H1 (cell line): ENCODE measurements at regions not wholly inside any gene's neighbourhood (a gene's known extent, or its start where the extent isn't known, plus 50 kb on each side); places are given as distances from the start of the nearest gene placed in this dataset.

Source experiments
- CTCF ChIA-PET: fragments of 300-600 bp; sonication (Branson Sonifier 250); formaldehyde crosslinking; loops from one replicate; lab custom pipeline; 2021; ENCODE audit not compliant: partially characterized antibody; lab: Charles Lee
- POLR2A ChIA-PET: fragments of 300-600 bp; sonication (Branson Sonifier 250); formaldehyde crosslinking; loops from one replicate; lab custom pipeline; 2021; ENCODE audit warnings: inconsistent platforms; ENCODE audit not compliant: partially characterized antibody; lab: Charles Lee
- DNase-seq, 2 experiments: peaks; one replicate each; pipeline versions ENCODE4 v3.0.0 to v3.0.0-alpha.2; 2010 to 2022; ENCODE audit warnings: low spot score in 2 of 2, low read depth in 1 of 2, mixed read lengths in 1 of 2
- FAIRE-seq: peaks from 2 replicates; lab custom pipeline; 2011; peaks lifted over from hg19 to GRCh38; lab: Jason Lieb, UNC
- H2AFZ ChIP-seq: 2 replicates; pipeline ENCODE4 v1.8.1; 2012; ENCODE audit warnings: low read length, inconsistent platforms
- H2AK5ac ChIP-seq: 2 replicates; pipeline ENCODE4 v1.6.1; 2013; ENCODE audit warnings: low read depth, low read length
- H2BK120ac ChIP-seq: replicated peaks from 2 replicates; pipeline ENCODE3; 2013; ENCODE audit warnings: low read depth, low read length, inconsistent platforms
- H2BK12ac ChIP-seq: 2 replicates; pipeline ENCODE4 v1.6.1; 2013; ENCODE audit warnings: low read depth, low read length
- H2BK15ac ChIP-seq: 2 replicates; pipeline ENCODE4 v1.6.1; 2013; ENCODE audit warnings: low read length
- H2BK20ac ChIP-seq: 2 replicates; pipeline ENCODE4 v1.6.1; 2013; ENCODE audit warnings: low read length
- H2BK5ac ChIP-seq: 2 replicates; pipeline ENCODE4 v1.6.1; 2013; ENCODE audit warnings: low read depth, low read length
- H3K14ac ChIP-seq: 2 replicates; pipeline ENCODE4 v1.6.1; 2013; ENCODE audit warnings: inconsistent platforms; ENCODE audit not compliant: insufficient read length
- H3K18ac ChIP-seq: 2 replicates; pipeline ENCODE4 v1.6.1; 2013; ENCODE audit warnings: low read length; ENCODE audit errors: extremely low read depth
- H3K23ac ChIP-seq: 2 replicates; pipeline ENCODE4 v1.6.1; 2013; ENCODE audit warnings: inconsistent platforms; ENCODE audit not compliant: insufficient read length
- H3K23me2 ChIP-seq: 2 replicates; pipeline ENCODE4 v1.6.1; 2013; ENCODE audit warnings: low read depth, low read length
- H3K27ac ChIP-seq: 2 replicates; pipeline ENCODE4 v1.6.1; 2011; ENCODE audit warnings: low read depth, low read length, inconsistent platforms
- H3K27me3 ChIP-seq, 4 experiments: replicated peaks in 1 of 4; 1 replicate in 1 of 4; 2 replicates in 3 of 4; pipeline versions ENCODE4 v1.6.1 to v1.8.1; 2011 to 2013; ENCODE audit warnings: low read length in 3 of 4, mild to moderate bottlenecking in 3 of 4, inconsistent platforms in 2 of 4, mixed read lengths in 2 of 4, moderate library complexity in 1 of 4; ENCODE audit not compliant: control insufficient read depth in 3 of 4, insufficient read depth in 3 of 4; ENCODE audit errors: extremely low read depth in 1 of 4
- H3K36me3 ChIP-seq, 4 experiments: 2 replicates each; pipeline versions ENCODE4 v1.6.1 to v1.8.1; 2011 to 2013; ENCODE audit warnings: mild to moderate bottlenecking in 4 of 4, low read length in 3 of 4, moderate library complexity in 2 of 4, control low read depth in 1 of 4, inconsistent platforms in 1 of 4; ENCODE audit not compliant: insufficient read depth in 4 of 4, control insufficient read depth in 2 of 4
- H3K4ac ChIP-seq: replicated peaks from 2 replicates; pipeline ENCODE3; 2013; ENCODE audit warnings: low read length, low read depth, mixed read lengths, inconsistent platforms; ENCODE audit not compliant: insufficient read length
- H3K4me1 ChIP-seq, 4 experiments: replicated peaks in 1 of 4; 1 replicate in 1 of 4; 2 replicates in 3 of 4; pipeline versions ENCODE4 v1.6.1 to v1.8.1; 2011 to 2013; ENCODE audit warnings: low read length in 3 of 4, inconsistent platforms in 2 of 4, mixed read lengths in 1 of 4; ENCODE audit not compliant: insufficient read depth in 4 of 4, control insufficient read depth in 3 of 4
- H3K4me2 ChIP-seq, 2 experiments: 2 replicates each; pipeline versions ENCODE4 v1.6.1 to v1.8.1; 2011 to 2013; ENCODE audit warnings: low read depth in 2 of 2, low read length in 2 of 2, control low read depth in 1 of 2, inconsistent platforms in 1 of 2, mild to moderate bottlenecking in 1 of 2; ENCODE audit not compliant: insufficient read depth in 1 of 2
- H3K4me3 ChIP-seq, 4 experiments: fragments of 200-600, 300-600 bp in 1 of 4; sonication (generic), shearing (Covaris generic), sonication (Bioruptor Twin) in 1 of 4; 2 replicates each; pipeline versions ENCODE4 v1.5.1 to v1.8.1; 2011 to 2016; ENCODE audit warnings: low read length in 4 of 4, low read depth in 3 of 4, control low read depth in 2 of 4, inconsistent platforms in 2 of 4, mild to moderate bottlenecking in 2 of 4, mixed read lengths in 1 of 4, moderate library complexity in 1 of 4; ENCODE audit not compliant: insufficient read depth in 2 of 4; ENCODE audit errors: extremely low read depth in 1 of 4
- H3K56ac ChIP-seq: replicated peaks from 2 replicates; pipeline ENCODE3; 2013; ENCODE audit warnings: low read depth, mild to moderate bottlenecking, mixed read lengths, low read length, inconsistent platforms; ENCODE audit not compliant: insufficient read length
- H3K79me1 ChIP-seq: 2 replicates; pipeline ENCODE4 v1.6.1; 2013; ENCODE audit warnings: low read depth, low read length, control low read depth
- H3K79me2 ChIP-seq, 2 experiments: 2 replicates each; pipeline versions ENCODE4 v1.6.1 to v1.8.1; 2012 to 2013; ENCODE audit warnings: low read length in 2 of 2, mild to moderate bottlenecking in 2 of 2, inconsistent platforms in 1 of 2; ENCODE audit not compliant: insufficient read depth in 2 of 2, control insufficient read depth in 1 of 2
- H3K9ac ChIP-seq, 4 experiments: replicated peaks in 1 of 4; 1 replicate in 1 of 4; 2 replicates in 3 of 4; pipeline versions ENCODE4 v1.6.1 to v1.8.1; 2011 to 2013; ENCODE audit warnings: low read depth in 3 of 4, low read length in 3 of 4, control low read depth in 2 of 4, mild to moderate bottlenecking in 2 of 4, moderate library complexity in 2 of 4, inconsistent platforms in 1 of 4; ENCODE audit errors: extremely low read depth in 1 of 4
- H3K9me3 ChIP-seq, 2 experiments: 2 replicates each; pipeline versions ENCODE4 v1.6.1 to v1.8.1; 2012 to 2013; ENCODE audit warnings: mild to moderate bottlenecking in 2 of 2, moderate library complexity in 2 of 2, control low read depth in 1 of 2, inconsistent platforms in 1 of 2, low read depth in 1 of 2, low read length in 1 of 2, mixed read lengths in 1 of 2; ENCODE audit not compliant: insufficient read depth in 2 of 2
- H4K20me1 ChIP-seq, 2 experiments: replicated peaks in 1 of 2; 2 replicates each; pipeline versions ENCODE3 to v1.8.1; 2011 to 2013; ENCODE audit warnings: inconsistent platforms in 2 of 2, low read length in 2 of 2, mild to moderate bottlenecking in 1 of 2; ENCODE audit not compliant: insufficient read depth in 2 of 2, control insufficient read depth in 1 of 2
- H4K5ac ChIP-seq: 2 replicates; pipeline ENCODE4 v1.6.1; 2013; ENCODE audit warnings: low read length, low read depth, mixed read lengths, inconsistent platforms; ENCODE audit not compliant: insufficient read length
- H4K8ac ChIP-seq: 2 replicates; pipeline ENCODE4 v1.8.0; 2013; ENCODE audit warnings: mild to moderate bottlenecking, moderate library complexity, low read length, inconsistent platforms; ENCODE audit not compliant: insufficient read depth; ENCODE audit errors: extremely low read depth
- H4K91ac ChIP-seq: replicated peaks from 2 replicates; pipeline ENCODE3; 2013; ENCODE audit warnings: low read length, mixed read lengths, inconsistent platforms; ENCODE audit not compliant: insufficient read length
- BCL11A ChIP-seq, 2 experiments: IDR thresholded peaks; one replicate each; pipeline ENCODE4 v1.6.1; 2011; ENCODE audit warnings: low read depth in 2 of 2, low read length in 2 of 2, mild to moderate bottlenecking in 2 of 2
- CHD2 ChIP-seq: IDR thresholded peaks from 2 replicates; pipeline ENCODE4 v1.6.1; 2012; ENCODE audit warnings: low read length, improper control_type of control experiment
- WGBS, 2 experiments: shearing (Covaris generic) in 1 of 2; methylation state at CpG; one replicate each; pipeline versions ENCODE4 v1.1.6 to v1.1.7; 2013 to 2015; ENCODE audit warnings: low lambda C conversion rate in 2 of 2, mixed read lengths in 2 of 2, inconsistent platforms in 1 of 2, low coverage in 1 of 2, missing lambda C conversion rate in 1 of 2; ENCODE audit not compliant: insufficient replicate concordance in 2 of 2, insufficient coverage in 1 of 2, insufficient read length in 1 of 2; ENCODE audit errors: extremely low coverage in 1 of 2, missing lambda C conversion rate in 1 of 2; 5-methylcytosine and 5-hydroxymethylcytosine counted together

DNA sequence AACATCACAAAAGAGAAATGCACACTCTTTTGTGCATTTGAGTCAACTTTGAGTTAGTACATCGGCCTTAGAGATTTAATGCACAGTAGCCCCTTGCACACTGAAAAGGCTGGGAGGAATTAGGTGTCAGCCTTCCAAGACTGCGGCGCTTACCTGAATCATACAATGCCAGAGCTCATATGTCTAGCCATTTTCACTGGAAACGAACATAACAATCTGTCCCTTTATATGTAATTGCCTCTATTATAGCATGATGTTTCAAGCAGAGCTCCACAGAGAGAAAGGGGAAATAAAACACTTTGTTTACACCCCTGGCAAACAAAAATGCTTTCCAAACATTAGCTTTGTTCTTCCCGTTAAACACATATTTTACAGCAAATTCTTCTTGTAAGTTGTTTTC is 315.7 kb upstream of the SLCO3A1 start:
- Histone ChIP-seq H2AK5ac (no peak overlapping the region), H3K14ac (no peak overlapping the region), H2BK5ac (no peak overlapping the region), H3K56ac (no peak overlapping the region), H3K4me3 (no peak overlapping the region), H4K91ac (no peak overlapping the region), H3K23me2 (no peaks in the 10 kb centered on the region), H3K79me2 (no peaks in the 10 kb centered on the region), H3K23ac (no peak overlapping the region), H2BK15ac (no peak overlapping the region), H3K9me3 (no peaks in the 10 kb centered on the region), H3K27me3 (no peaks in the 10 kb centered on the region), H4K20me1 (no peaks in the 10 kb centered on the region), H2AFZ (0 out of 2 replicates have a peak overlapping the region, but pooled peaks have one; percentile 16), H3K27ac (no peak overlapping the region), H2BK12ac (no peak overlapping the region), H3K4me1 (no peaks in the 10 kb centered on the region), H2BK120ac (no peak overlapping the region), H4K5ac (no peak overlapping the region), H3K36me3 (no peaks in the 10 kb centered on the region), H2BK20ac (no peak overlapping the region), H3K18ac (no peak overlapping the region), H3K4ac (no peak overlapping the region), H4K8ac (no peak overlapping the region), H3K79me1 (no peaks in the 10 kb centered on the region), H3K9ac (no peak overlapping the region), H3K4me2 (no peak overlapping the region)
- FAIRE-seq (no peak), DNase-seq (no peak)
- CTCF ChIA-PET: interaction anchor here (1.0 to 1.2 kb wide), 2 partner anchors 19 to 153 kb away, joined by 3 read pairs; no protein-coding TSS in a partner anchor
- whole genome bisulfite sequencing, 2 experiments: 82% methylated on average over 5 of the region's 5 CpGs; no CpG with 5 or more reads in 1 of the 2 experiments
- POLR2A ChIA-PET: no interaction called here
- TF ChIP-seq BCL11A (IDR thresholded peaks at IDR 0.05; ENCODE audit: low read depth in 2 of 2, low read length in 2 of 2) (no peak), CHD2 (no peak)
